Stimulated activated CD8-positive, alpha-beta memory T cell treated with anti-CD3 and anti-CD28 coated beads, Interleukin-4, amount 100 ng/mL, for 48 hours (primary cell): ENCODE measurements at regions not wholly inside any gene's neighbourhood (a gene's known extent, or its start where the extent isn't known, plus 50 kb on each side); places are given as distances from the start of the nearest gene placed in this dataset.

Experiments used
- DNase-seq: peaks from one replicate; pipeline ENCODE4 v3.0.0-alpha.2; 2020

DNA sequence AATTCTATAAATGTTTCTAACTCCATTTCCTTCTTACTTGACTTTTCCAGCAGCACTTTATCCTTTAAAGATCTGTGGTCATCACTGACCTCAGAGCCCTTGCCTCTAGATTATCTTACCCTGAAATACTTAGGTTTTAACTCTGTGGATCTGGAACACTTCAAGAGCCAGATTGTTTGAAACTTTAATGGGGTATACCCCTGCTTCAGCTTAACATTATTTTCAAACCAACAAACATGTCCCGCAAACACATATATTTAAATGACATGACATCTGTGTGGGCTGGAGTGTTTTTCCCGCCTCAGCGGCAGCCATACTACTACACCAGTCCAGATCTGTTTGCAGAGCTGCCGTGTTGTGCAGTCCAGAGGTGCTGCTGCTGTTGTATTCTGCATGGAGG is 252.0 kb upstream of the TPM1 start:
- DNase-seq, result no peak

GRCh38 chr15:62791694-62792093 is 250.9 kb upstream of the TPM1 start:
- no peak for DNase-seq

- DNase-seq, result no peak
Measured at GRCh38 chr15:62792986-62793751, 249.4 kb upstream of the TPM1 start.

GRCh38 chr15:62793752-62794144 is 248.8 kb upstream of the TPM1 start:
- DNase-seq, result no peak

DNA sequence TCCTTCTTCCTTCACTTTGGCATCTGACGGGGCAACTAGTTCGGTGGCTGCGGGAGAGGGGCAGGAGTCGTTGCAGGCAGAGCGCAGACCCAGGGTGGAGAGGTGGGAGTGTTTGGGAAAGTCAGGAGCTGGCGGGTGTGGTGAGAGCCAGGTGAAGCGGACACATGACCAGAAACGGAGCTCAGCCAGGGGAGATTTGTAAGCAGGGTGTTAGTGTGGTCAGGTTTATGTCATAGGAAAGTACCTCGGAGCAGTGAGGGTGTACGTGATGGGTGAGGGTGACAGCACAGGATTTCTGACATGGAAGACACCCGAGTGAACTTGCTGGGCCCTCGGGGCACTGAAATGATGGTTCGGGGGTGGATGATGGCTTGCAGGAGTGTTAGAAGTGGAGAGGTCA is 247.4 kb upstream of the TPM1 start:
- DNase-seq, result no peak

DNA sequence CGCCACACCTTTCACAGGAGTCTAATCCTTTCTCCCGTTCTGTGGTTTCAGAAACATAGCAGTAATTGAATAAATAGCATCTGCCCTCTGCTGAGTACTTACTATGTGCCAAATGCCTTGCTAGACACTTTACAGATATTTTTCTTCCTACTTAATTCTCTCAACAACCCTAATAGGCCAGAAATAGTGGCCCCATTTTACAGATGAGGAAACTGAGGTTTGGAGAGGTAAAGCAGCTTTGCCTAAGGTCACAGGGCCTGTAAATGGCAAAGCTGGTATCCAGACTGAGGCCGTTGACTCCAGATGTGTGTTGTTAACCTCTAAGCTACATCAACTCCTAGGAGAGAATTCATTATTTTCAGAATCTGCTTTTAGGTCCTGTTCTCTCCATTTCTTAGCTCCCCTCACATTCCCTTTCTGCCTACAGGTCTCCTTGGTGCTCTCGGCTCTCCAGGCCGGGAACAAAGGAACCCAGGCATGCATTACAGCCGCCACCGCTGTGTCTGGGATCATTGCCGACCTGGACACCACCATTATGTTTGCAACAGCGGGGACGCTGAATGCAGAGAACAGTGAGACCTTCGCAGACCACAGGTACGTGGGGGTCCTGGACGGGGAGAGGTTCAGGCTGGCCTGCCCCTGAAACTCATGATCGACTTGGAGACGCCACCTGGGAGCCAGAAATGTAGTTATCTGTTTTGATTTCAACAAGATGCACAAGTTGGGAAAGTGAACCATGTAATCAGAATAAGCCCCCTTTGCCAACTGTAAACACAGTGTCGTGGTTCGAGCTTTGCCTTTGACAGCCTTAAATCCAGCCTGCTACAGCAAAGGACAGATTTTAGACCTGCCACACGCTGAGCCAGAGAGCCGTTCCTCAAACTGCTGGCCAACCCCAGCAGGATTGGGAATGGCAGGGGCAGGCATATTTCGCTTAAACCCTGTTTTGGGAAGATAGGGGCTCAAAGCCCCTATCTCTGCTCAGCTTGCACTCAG is 246.5 kb upstream of the TPM1 start:
- DNase-seq, result no peak

- DNase-seq, result no peak
Measured at GRCh38 chr15:62797171-62797570, 245.4 kb upstream of the TPM1 start.

- no peak for DNase-seq
Measured at GRCh38 chr15:62798536-62798935, 244.0 kb upstream of the TPM1 start.

- DNase-seq, result no peak
Measured at GRCh38 chr15:62799037-62799436, 243.5 kb upstream of the TPM1 start.

DNA sequence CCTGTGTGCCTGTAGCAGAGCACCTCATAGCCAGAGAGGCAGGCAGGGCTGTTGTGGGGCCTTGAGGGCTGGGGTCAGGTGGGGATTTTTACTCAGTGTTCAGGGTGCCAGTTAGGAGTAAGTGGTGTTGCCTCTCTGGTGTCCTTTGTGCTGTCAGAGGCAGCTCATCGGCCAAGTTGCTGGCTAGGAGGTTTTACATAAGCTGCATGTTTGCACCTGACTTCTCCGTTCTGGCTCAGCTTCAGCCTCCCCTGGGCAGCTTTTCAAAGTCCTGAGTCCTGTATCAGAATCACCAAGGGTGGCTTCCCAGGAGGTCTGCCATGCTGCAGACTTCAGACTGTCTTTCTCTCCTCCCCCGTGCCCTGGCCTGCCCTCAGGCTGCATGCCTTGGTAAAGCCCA is 242.6 kb upstream of the TPM1 start:
- DNase-seq, result no peak

DNA sequence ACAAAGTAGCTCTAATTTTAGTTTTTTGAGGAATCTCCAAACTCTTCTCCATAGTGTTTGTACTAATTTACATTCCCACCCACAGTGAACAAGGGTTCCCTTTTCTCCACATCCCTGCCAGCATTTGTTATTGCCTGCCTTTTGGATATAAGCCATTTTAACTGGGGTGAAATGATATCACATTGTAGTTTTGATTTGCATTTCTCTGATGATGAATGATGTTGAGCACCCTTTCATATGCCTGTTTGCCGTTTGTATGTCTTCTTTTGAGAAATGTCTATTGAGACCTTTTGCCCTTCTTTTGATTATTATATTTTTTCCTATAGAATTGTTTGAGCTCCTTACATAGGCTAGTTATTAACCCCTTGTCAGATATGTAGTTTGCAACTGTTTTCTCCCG is 239.9 kb upstream of the TPM1 start:
- DNase-seq, result no peak

- no peak for DNase-seq
Measured at GRCh38 chr15:62803856-62804400, 238.6 kb upstream of the TPM1 start.

DNA sequence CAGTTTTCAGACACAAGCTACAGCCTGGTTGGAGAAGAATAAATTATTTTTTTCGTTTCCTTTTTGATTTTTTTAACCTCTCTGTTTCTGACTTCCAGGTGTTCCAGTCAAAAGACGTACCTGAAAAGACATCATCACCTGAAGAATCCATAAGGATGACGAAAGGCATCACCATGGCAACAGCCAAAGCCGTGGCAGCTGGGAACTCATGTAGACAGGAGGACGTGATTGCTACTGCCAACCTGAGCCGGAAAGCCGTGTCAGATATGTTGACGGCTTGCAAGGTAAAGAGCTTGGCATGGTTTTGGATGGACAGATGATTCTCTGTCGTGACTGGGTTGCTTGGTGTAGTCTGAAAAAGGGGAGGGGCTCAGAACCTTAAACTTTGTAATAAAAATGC is 237.0 kb upstream of the TPM1 start:
- no peak for DNase-seq

DNA sequence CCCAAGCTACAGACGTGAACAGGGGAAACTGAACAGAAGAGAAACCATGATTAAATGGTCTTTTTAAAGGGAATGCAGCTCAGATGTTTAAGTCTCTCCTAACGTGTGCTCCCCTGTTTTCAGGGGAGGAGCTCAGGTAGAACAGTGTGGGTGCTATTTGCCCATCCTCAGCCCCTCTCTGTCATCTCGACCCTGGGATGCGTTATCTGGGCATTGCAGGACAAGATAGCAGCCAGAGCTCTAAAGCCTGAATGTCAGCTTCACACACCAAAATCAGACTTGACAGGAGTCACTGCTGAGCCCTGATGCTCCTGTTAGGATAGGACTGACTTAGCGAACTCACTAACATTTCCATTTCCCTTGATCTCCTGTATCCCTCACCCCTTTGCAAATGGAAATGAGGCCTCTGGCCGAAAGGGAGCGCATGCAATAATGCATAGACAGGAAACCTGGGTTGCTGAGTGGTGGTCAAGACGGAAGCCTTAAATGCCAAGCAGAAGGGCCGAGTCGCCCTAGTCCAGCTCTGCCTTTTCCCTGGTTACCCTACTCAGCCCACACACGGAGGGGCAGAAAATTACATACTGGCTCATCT is 234.9 kb upstream of the TPM1 start:
- DNase-seq, result no peak

- no peak for DNase-seq
Measured at GRCh38 chr15:62809115-62809967, 233.2 kb upstream of the TPM1 start.

DNA sequence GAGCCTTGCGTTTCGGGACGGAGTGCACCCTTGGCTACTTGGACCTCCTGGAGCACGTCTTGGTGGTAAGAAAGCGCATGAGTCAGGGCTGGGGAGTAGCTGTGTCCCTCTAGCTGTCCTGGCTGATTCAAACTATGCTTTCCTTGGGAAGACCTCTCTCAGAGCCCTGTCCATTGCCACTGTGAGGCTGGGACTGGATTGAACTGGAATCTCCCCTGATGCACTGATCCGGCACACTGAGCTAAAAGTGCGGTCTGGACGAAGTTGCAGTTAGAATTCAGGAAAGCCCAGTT is 232.6 kb upstream of the TPM1 start:
- no peak for DNase-seq

DNA sequence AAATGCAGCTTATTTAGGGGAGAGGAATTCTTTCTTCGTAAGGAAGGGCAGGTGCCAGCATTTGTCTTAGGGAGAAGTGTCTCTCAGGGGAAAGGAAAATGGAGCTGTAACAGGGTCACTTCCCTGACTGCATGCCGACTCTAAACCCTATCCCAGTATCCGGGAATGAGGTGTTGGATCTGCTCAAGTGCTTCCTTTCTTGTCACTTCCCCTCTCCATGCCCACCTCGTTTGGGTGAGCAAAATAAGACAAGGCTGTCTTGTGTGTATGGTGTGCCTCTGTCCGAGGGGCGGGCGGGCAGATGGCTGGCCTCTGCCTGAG is 230.1 kb upstream of the TPM1 start:
- no peak for DNase-seq

DNA sequence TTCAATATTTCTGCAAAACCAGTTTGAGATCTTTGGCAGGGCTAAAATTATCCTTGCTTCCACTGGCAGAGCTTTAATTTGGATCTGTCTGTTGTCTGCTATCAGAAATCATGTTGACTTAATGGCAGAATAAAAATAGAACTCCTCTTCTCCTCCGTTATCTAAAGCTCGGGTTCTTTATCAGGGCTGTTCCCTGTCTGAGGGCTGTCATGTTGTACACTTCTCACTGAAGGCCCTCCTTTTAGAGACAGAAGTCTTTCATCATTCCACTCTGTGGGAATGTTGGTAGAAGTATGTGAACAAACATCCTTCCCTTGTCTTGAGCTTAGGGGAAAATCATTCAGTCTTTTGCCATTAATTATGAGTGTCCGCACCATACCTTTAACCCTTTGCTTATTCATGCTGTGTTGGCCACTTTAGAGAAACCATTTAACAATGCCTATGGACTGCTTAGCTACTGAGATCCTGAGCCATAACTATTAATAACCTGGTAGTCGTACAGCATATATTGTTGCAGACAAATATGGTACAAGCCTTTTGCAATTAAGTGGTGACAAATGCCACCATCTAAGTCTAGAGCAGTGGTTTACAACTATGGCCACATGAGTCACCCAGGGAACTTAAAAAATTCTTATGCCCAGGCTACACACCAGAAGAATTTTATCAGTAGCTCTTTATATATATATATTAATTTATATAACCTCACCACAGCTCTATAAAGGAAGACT is 226.0 kb upstream of the TPM1 start:
- DNase-seq, result no peak

GRCh38 chr15:62818691-62819090 is 223.9 kb upstream of the TPM1 start:
- no peak for DNase-seq

DNA sequence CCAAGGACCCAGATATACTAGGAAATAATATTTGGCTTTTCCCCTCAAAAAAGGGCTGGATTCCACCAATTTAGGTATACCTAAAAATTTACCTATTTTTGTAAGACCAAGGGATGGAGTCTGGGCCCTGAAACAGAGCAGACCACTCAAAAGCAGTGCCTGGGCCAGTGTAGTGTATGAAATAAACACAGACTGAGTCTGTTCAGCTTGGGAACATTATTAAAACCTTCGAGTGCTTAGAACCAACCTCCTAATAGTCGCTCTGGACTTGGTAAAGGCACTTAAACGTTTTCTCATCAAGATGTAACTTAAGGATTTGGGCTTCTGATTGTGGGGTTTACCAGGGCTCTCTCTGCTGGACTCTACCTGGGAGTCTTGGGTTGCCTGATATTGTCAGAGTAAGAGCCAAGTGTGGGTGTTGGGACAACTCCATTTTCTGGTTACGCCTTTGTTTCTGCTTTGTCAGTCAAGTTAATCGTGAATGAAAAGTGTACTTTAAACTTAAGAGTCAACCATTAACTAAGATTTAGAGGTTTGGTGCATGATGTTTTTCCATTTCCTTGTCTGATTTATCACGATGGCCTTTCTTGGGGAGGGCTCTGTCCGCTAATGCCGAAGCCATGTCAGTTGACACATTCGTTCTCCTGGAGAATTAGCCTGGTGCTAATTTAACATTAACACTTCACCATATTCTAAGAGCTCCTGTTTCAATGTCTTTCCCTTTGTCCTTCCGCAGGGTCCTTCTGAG is 221.0 kb upstream of the TPM1 start:
- DNase-seq, result no peak

GRCh38 chr15:62822228-62822627 is 220.3 kb upstream of the TPM1 start:
- no peak for DNase-seq
